HCT116 (cell line): ENCODE measurements at regions not wholly inside any gene's neighbourhood (a gene's known extent, or its start where the extent isn't known, plus 50 kb on each side); places are given as distances from the start of the nearest gene placed in this dataset.

Experiments used
- ATAC-seq: fragments of 200-7000 bp; cut with Tn5 transposase; 2 replicates; pipeline ENCODE4 v1.9.1; 2020; ENCODE audit warnings: mild to moderate bottlenecking, moderate library complexity
- BruUV-seq: library from RNA; stranded (reverse); fragments of 400-500 nt; replicated peaks from 2 replicates; lab custom pipeline; 2021; lab: Mats Ljungman, UMichigan
- CTCF ChIA-PET: fragments of 300-600 bp; sonication (Branson Sonifier 250); formaldehyde crosslinking; loops from one replicate; lab custom pipeline; 2021; ENCODE audit warnings: antibody characterized with exemption; lab: Charles Lee
- POLR2A ChIA-PET: fragments of 300-600, 350-600 bp; sonication (Branson Sonifier 250); formaldehyde crosslinking; loops from one replicate; lab custom pipeline; 2021; ENCODE audit warnings: antibody characterized with exemption; lab: Charles Lee
- RAD21 ChIA-PET, 2 experiments: fragments of 300-600 bp; sonication (Branson Sonifier 250); formaldehyde crosslinking; loops; one replicate each; lab custom pipeline; 2023; ENCODE audit warnings: low total read pairs in 2 of 2; ENCODE audit not compliant: uncharacterized antibody in 2 of 2, unreplicated experiment in 2 of 2, low non-redundant PET in 1 of 2; lab: Charles Lee
- DNase-seq: peaks from one replicate; pipeline ENCODE4 v3.0.0-alpha.2; 2010; ENCODE audit warnings: low read depth, low spot score
- H2AFZ ChIP-seq: fragments of 200-600 bp; shearing (Covaris generic), sonication (generic); 2 replicates; pipeline ENCODE4 v1.6.1; 2017; ENCODE audit warnings: low read depth, mixed run types, mixed read lengths, antibody characterized with exemption, low read length; ENCODE audit not compliant: poor library complexity, severe bottlenecking
- H3K27ac ChIP-seq: 2 replicates; pipeline ENCODE4 v1.5.1; 2012; ENCODE audit warnings: low read depth, low read length
- H3K27me3 ChIP-seq: fragments of 200-600 bp; sonication (generic); 2 replicates; pipeline ENCODE4 v1.6.1; 2016; ENCODE audit warnings: mixed run types, low read length, mixed read lengths; ENCODE audit not compliant: insufficient read depth
- H3K36me3 ChIP-seq, 2 experiments: fragments of 200-500 bp in 1 of 2; fragments of 200-600 bp in 1 of 2; sonication (Bioruptor generic) in 1 of 2; sonication (generic) in 1 of 2; 2 replicates each; pipeline versions ENCODE4 v1.5.1 to v1.6.1; 2014 to 2016; ENCODE audit warnings: low read length in 2 of 2, inconsistent platforms in 1 of 2, mixed read lengths in 1 of 2, mixed run types in 1 of 2; ENCODE audit not compliant: insufficient read depth in 2 of 2, control insufficient read depth in 1 of 2
- H3K4me1 ChIP-seq, 2 experiments: fragments of 200-600 bp in 1 of 2; sonication (generic) in 1 of 2; 2 replicates each; pipeline versions ENCODE4 v1.5.1 to v1.6.1; 2012 to 2017; ENCODE audit warnings: low read length in 2 of 2, inconsistent platforms in 1 of 2, mild to moderate bottlenecking in 1 of 2, mixed read lengths in 1 of 2, mixed run types in 1 of 2, moderate library complexity in 1 of 2; ENCODE audit not compliant: insufficient read depth in 2 of 2, control insufficient read depth in 1 of 2
- H3K4me2 ChIP-seq: fragments of 200-600 bp; sonication (generic); 2 replicates; pipeline ENCODE4 v1.6.1; 2017; ENCODE audit warnings: mixed run types, low read length, mixed read lengths
- H3K4me3 ChIP-seq, 2 experiments: fragments of 200-600 bp in 1 of 2; sonication (generic) in 1 of 2; replicated peaks in 1 of 2; 2 replicates each; pipeline ENCODE4 v1.5.1; 2011 to 2016; ENCODE audit warnings: low read length in 2 of 2, control low read depth in 1 of 2, low read depth in 1 of 2, mild to moderate bottlenecking in 1 of 2, mixed read lengths in 1 of 2, mixed run types in 1 of 2
- H3K79me2 ChIP-seq: fragments of 200-600 bp; sonication (generic); 2 replicates; pipeline ENCODE4 v1.6.1; 2017; ENCODE audit warnings: mild to moderate bottlenecking, mixed run types, low read length, moderate library complexity, mixed read lengths; ENCODE audit not compliant: insufficient read depth
- H3K9ac ChIP-seq: fragments of 200-600 bp; sonication (generic); 2 replicates; pipeline ENCODE4 v1.6.1; 2016; ENCODE audit warnings: low read length, mixed read lengths
- H3K9me2 ChIP-seq: fragments of 200-600 bp; sonication (generic), shearing (Covaris generic); 2 replicates; pipeline ENCODE4 v1.6.1; 2017; ENCODE audit warnings: mixed run types, mild to moderate bottlenecking, moderate library complexity; ENCODE audit not compliant: insufficient read depth
- H3K9me3 ChIP-seq, 2 experiments: fragments of 200-500 bp in 1 of 2; fragments of 200-600 bp in 1 of 2; sonication (Bioruptor generic) in 1 of 2; sonication (generic) in 1 of 2; 2 replicates each; pipeline ENCODE4 v1.6.1; 2014 to 2017; ENCODE audit warnings: low read length in 2 of 2, mixed read lengths in 2 of 2, inconsistent platforms in 1 of 2, low read depth in 1 of 2, mild to moderate bottlenecking in 1 of 2, mixed run types in 1 of 2, moderate library complexity in 1 of 2; ENCODE audit not compliant: control insufficient read depth in 1 of 2, insufficient read depth in 1 of 2
- H4K20me1 ChIP-seq: fragments of 200-600 bp; sonication (generic), shearing (Covaris generic); 2 replicates; pipeline ENCODE4 v1.6.1; 2017; ENCODE audit warnings: mixed run types, mild to moderate bottlenecking, moderate library complexity; ENCODE audit not compliant: insufficient read depth
- ATF3 ChIP-seq: IDR thresholded peaks from 2 replicates; pipeline ENCODE4 v1.6.1; 2012
- CTCF ChIP-seq, 3 experiments: fragments of 200-600 bp in 1 of 3; sonication (generic) in 1 of 3; IDR thresholded peaks in 2 of 3; conservative IDR thresholded peaks in 1 of 3; 2 replicates each; pipeline ENCODE4 v1.5.1; 2012 to 2017; ENCODE audit warnings: low read depth in 2 of 3, low read length in 2 of 3, antibody characterized with exemption in 1 of 3, borderline replicate concordance in 1 of 3, control low read depth in 1 of 3, mild to moderate bottlenecking in 1 of 3, mixed read lengths in 1 of 3, mixed run types in 1 of 3, moderate library complexity in 1 of 3; ENCODE audit not compliant: insufficient read depth in 1 of 3
- EGR1 ChIP-seq: IDR thresholded peaks from 2 replicates; pipeline ENCODE4 v1.6.1; 2012; ENCODE audit warnings: low read depth
- ELF1 ChIP-seq: IDR thresholded peaks from 2 replicates; pipeline ENCODE4 v1.6.1; 2012; ENCODE audit warnings: low read depth, borderline replicate concordance
- EZH2 ChIP-seq: fragments of 200-600 bp; sonication (generic); IDR thresholded peaks from 2 replicates; pipeline ENCODE4 v1.6.1; 2017; ENCODE audit warnings: antibody characterized with exemption, mixed run types
- FOSL1 ChIP-seq: IDR thresholded peaks from 2 replicates; pipeline ENCODE4 v1.6.1; 2012; ENCODE audit warnings: low read depth
- JUND ChIP-seq: IDR thresholded peaks from 2 replicates; pipeline ENCODE4 v1.6.1; 2012
- MAX ChIP-seq: IDR thresholded peaks from 2 replicates; pipeline ENCODE4 v1.6.1; 2012
- POLR2AphosphoS5 ChIP-seq: IDR thresholded peaks from 2 replicates; pipeline ENCODE4 v1.6.1; 2011; ENCODE audit warnings: mild to moderate bottlenecking, low read depth, low read length, moderate library complexity
- RAD21 ChIP-seq: IDR thresholded peaks from 2 replicates; pipeline ENCODE4 v1.6.1; 2012; ENCODE audit warnings: low read depth, mild to moderate bottlenecking
- REST ChIP-seq: IDR thresholded peaks from 2 replicates; pipeline ENCODE4 v1.6.1; 2012; ENCODE audit warnings: low read depth
- SIN3A ChIP-seq: IDR thresholded peaks from 2 replicates; pipeline ENCODE4 v1.6.1; 2012; ENCODE audit warnings: low read depth
- SRF ChIP-seq: IDR thresholded peaks from 2 replicates; pipeline ENCODE4 v1.6.1; 2012; ENCODE audit warnings: low read depth
- YY1 ChIP-seq: IDR thresholded peaks from 2 replicates; pipeline ENCODE4 v1.6.1; 2011; ENCODE audit warnings: low read length, low read depth, moderate library complexity, mild to moderate bottlenecking; ENCODE audit not compliant: insufficient replicate concordance; ENCODE audit errors: extremely low read depth
- ZNF274 ChIP-seq: fragments of 200-500 bp; sonication (Bioruptor generic); IDR thresholded peaks from 2 replicates; pipeline ENCODE4 v1.6.1; 2014; ENCODE audit warnings: mild to moderate bottlenecking, low read depth, low read length, inconsistent platforms
- intact Hi-C: fragments of 100-400 bp; cut with micrococcal nuclease; formaldehyde crosslinking; loops from 2 replicates; pipeline ENCODE4 v1.10.0; 2022

GRCh38 chr20:12053353-12053752 lies 135.7 kb downstream of the BTBD3 start:
- Histone ChIP-seq H3K4me1 (no peaks in the 10 kb centered on the region), H3K9ac (no peak overlapping the region), H4K20me1 (no peaks in the 10 kb centered on the region), H3K9me3 (no peaks in the 10 kb centered on the region), H2AFZ (no peak overlapping the region), H3K4me3 (no peak overlapping the region), H3K27ac (no peak overlapping the region), H3K27me3 (no peaks in the 10 kb centered on the region), H3K9me2 (no peaks in the 10 kb centered on the region), H3K79me2 (no peaks in the 10 kb centered on the region), H3K36me3 (no peaks in the 10 kb centered on the region), H3K4me2 (no peak overlapping the region)
- DNase-seq: no peak
- intact Hi-C loops: no loop called here
- TF ChIP-seq REST (no peak), SRF (no peak), POLR2AphosphoS5 (no peak), RAD21 (no peak), ELF1 (no peak), JUND (no peak), SIN3A (no peak), CTCF (IDR thresholded peaks at IDR 0.05 in 2 of 3, conservative IDR thresholded peaks at IDR 0.05 in 1 of 3; ENCODE audit: borderline replicate concordance in 1 of 3, insufficient read depth in 1 of 3, low read depth in 2 of 3, low read length in 2 of 3) (no peak), ATF3 (no peak), FOSL1 (no peak), YY1 (no peak), EZH2 (no peak), EGR1 (no peak), MAX (no peak), ZNF274 (no peak)
- CTCF ChIA-PET: no interaction called here
- BruUV-seq: no TSS peak
- POLR2A ChIA-PET: no interaction called here
- ATAC-seq: no peak
- RAD21 ChIA-PET: no interaction called here
